ENCODE measurements at regions not wholly inside any gene's neighbourhood (a gene's known extent, or its start where the extent isn't known, plus 50 kb on each side); places are given as distances from the start of the nearest gene placed in this dataset.
"Not testable (repeated sequence)": the region's sequence is repeated elsewhere in the genome, so short reads cannot be mapped to it uniquely, and the experiment has no call there.

DNA sequence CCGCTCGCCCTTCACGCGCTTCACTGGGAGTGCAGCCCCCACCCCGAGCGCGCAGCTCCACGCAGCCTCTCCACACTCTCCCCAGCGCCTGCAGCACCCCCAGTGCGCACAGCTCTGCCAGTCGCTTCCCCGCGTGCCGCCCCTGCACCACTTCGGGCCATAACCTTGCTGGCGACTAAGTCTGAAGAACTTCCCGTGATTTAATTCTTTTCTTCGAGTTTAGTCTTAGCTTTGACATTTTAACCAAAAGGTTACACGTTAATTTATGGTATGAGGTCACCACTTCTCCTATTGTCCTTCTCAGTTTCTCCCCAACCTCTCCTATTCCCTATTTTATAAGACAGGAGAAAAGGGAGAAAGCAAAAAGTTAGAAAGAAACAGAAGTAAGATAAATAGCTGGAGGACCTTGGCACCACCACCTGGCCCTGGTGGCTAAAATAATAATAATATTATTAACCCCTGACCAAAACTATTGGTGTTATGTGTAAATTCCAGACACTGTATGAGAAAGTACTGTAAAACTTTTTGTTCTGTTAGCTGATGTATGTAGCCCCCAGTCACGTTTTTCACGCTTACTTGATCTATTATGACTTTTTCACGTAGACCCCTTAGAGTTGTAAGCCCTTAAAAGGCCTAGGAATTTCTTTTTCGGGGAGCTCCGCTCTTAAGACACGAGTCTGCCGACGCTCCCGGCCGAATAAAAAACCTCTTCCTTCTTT, 129.2 kb downstream of the KBTBD2 start:
- DNase-seq = not testable (repeated sequence)

DNA sequence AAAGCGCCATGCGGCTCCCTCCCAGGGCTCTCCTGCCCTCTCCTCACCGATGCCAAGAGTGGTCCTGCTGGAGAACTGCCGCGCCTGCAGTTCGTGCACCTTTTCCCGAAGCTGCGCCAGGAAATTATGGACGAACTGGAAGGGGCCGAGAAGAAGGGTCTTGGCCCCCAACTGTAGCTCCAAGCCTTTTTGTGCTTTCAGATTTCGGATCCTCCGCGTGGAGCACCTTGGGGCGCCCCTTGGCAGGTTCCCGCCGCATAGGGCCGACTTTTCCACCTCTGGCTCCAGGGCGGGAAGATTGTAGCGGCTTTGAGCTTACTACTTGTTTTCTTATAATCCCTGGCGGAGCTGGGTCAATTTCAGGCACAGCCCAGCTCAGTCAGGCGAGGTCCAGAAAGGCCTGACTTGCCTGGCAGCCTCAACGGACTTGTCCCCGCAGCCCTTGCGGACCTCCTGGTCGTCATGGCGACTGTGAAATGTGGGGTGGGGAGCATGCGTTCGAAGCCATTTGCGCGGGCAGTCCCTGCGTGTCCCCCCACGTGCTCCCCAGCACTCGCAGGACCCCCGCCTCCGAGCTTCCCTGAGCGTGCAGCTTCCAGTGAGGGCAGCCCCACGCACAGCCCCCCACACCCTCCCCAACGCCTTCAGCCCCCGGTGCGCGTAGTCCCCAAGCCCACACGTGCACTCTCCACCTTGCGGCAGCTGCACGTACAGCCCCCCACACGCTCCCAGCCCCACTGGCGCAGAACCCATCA, 129.9 kb downstream of the KBTBD2 start:
- DNase-seq = no peak

DNA sequence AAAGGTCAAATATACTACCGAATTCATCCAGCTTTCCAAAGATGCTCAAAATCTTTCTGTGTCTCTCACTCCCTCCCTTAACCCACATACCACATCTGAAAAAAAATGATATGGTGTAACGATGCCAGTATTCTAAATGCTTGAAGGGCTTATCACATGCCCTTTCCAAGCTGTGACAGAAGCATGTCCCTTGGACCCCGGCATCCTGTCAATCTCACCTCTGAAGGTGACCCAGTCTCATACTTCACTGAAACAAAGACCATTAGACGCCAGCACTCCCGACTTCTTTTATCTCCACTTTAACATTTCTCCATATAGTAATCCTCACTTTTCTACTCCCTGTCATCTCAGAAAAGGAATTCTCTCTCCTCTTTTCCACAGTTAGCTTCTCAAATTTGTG, 130.8 kb downstream of the KBTBD2 start:
- DNase-seq = not testable (repeated sequence)

DNA sequence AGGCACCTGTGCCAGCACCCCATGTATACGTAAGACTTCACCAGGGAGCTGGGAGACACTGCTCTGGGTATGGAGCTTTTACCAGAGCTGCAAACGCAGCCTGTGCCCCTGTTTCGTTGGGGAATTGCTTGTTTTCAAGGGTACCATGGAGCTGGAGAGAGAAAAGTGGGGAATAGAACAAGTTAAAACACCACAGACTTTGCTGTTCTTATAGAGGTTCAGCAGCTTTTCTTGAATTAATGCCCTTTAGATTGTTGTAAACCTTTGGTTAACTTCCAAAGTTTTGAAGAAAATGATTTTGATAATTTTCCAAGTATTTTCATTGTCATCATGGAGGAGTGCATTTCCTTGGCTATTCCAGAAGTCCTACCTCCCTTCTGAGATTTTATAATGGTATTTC, 131.7 kb downstream of the KBTBD2 start:
- not testable (repeated sequence) for DNase-seq

DNA sequence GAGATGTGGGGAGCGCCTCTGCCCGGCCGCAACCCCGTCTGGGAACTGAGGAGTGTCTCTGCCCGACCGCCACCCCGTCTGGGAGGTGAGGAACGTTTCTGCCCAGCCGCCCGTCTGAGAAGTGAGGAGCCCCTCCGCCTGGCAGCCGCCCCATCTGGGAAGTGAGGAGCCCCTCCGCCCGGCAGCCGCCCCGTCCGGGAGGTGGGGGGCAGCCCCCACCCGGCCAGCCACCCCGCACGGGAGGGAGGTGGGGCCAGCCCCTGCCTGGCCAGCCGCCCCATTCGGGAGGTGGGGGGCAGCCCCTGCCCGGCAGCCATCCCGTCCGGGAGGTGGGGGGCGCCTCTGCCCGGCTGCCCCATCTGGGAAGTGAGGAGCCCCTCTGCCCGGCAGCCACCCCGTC, 137.7 kb downstream of the KBTBD2 start:
- DNase-seq = not testable (repeated sequence)

DNA sequence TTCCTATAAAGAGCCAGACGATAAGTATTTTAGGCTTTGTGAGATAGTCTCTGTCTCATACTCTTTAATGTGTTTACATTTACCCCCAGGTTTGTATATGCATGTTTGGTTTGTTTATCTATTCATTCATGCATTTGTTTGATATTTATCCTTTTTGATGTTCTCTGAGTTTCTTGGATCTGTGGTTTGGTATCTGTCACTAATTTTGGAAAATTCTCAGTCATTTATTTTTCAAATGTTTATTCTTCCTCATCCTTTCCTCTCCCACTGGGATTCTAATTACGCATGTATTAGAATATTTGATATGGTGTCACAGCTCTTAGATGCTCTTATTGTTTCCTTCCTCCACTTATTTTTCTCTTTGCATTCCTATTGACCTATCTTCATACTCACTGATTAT, 143.2 kb downstream of the KBTBD2 start:
- not testable (repeated sequence) for DNase-seq

- DNase-seq = not testable (repeated sequence)
Measured at GRCh38 chr7:32747443-32748148, 144.0 kb downstream of the KBTBD2 start.

- DNase-seq = not testable (repeated sequence)
Measured at GRCh38 chr7:32741853-32742476, 149.6 kb downstream of the KBTBD2 start.

GRCh38 chr7:32739749-32740148, 151.8 kb downstream of the KBTBD2 start:
- not testable (repeated sequence) for DNase-seq

- DNase-seq = not testable (repeated sequence)
Measured at GRCh38 chr7:32738390-32738789, 153.2 kb downstream of the KBTBD2 start.

GRCh38 chr7:32732767-32733166, 158.8 kb downstream of the KBTBD2 start:
- DNase-seq = not testable (repeated sequence)

GRCh38 chr7:32729335-32729675, 162.3 kb downstream of the KBTBD2 start:
- DNase-seq = not testable (repeated sequence)

DNA sequence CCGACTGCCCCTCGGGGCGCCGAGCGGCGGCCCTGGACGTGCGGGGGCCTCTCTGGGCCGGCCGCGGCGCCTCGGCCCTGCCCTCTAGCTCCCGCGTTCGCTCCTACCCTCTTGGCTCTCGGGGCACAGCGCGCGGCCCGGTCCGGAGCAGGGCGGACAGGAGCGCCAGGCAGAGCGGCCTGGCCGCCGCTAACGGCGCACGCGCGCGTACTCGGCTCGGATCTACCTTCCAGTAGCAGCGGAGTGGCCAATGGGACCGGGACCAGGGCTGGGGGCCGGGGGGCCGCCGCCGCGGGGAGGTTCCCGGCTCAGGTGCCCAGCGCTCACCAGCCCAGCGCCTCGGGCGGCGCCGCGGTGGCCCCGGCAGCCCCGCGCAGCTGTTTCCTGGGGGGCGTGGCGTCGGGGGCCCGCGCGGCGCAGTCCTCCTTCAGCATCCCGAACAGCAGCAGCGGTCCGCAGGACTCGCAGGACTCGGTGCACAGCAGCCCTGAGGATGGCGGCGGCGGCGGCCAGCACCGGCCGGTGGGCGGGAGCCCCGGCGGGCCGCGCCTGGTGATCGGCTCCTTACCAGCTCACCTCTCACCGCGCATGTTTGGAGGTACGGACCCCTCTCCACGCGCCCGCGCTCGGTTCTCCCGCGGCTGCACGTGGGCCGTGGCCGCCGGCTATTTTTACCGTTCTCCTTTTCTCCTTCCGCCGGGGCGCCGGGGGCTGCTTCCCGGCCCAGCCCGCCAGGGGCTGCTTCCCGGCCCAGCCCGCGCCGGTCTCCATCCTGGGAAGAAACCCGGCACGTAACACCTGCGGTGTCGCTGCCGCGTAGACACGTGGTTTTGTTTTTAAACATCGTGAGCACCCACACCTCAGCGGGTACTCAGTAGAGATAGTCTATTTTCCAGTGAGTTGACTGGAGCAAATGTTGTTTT, 162.9 kb downstream of the KBTBD2 start:
- DNase-seq = peak; percentile 10

DNA sequence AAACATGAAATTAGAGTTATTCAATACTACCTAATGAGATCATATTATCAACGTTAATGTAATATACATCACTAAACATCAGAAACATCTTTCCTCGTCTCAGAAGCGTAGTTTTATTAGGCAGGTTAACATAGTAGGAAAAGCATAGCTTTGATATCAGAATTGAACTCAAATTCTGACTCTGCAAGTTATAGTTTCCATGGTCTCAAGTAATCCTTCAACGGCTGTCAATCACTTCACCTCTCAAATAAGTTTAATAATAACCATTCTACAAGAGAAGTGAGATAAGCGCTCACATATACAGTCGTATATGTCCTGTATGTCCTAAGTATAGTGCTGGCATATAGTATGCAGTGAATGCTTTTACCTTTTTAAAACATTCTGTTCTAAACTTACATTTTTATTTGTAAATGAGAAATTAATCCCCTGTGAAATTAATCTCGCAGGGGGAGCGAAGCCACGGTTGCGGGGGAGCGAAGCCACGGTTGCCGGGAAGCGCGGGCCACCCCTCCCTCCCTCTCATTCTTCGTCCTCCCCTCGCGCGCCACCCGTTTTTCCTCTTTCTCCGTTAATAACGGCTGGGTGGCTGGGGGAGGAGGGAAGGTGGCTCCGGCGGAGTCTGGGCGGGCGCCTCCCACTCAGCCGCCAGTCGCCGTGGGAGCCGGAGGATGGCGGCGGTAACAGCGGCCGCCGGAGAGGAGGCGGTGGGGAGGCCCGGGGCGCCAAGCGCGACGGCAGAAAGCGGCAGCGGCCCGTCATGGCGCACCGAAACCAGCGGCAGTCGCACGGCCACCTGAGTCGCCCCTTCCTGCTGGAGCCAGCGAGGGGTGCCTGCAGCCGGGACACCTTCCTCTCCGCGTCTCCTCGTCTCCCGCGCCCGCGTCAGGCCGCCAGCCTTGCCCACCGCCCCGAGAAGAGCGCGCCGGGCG, 163.8 kb downstream of the KBTBD2 start:
- DNase-seq = peak; percentile 10

- DNase-seq = not testable (repeated sequence)
Measured at GRCh38 chr7:32722837-32723236, 168.7 kb downstream of the KBTBD2 start.

- DNase-seq = no peak
Measured at GRCh38 chr7:32694182-32694581, 197.4 kb downstream of the KBTBD2 start.

- DNase-seq = peak; percentile 13
Measured at GRCh38 chr7:32691965-32692815, 196.9 kb downstream of the AVL9 start.

DNA sequence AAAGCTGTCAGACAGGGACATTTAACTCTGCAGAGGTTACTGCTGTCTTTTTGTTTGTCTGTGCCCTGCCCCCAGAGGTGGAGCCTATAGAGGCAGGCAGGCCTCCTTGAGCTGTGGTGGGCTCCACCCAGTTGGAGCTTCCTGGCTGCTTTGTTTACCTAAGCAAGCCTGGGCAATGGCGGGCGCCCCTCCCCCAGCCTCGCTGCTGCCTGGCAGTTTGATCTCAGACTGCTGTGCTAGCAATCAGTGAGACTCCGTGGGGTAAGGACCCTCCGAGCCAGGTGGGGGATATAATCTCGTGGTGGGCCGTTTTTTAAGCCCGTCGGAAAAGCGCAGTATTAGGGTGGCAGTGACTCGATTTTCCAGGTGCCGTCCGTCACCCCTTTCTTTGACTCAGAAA, 192.8 kb downstream of the AVL9 start:
- not testable (repeated sequence) for DNase-seq

GRCh38 chr7:32681174-32681518, 185.9 kb downstream of the AVL9 start:
- no peak for DNase-seq

All from CD4-positive, alpha-beta T cell treated with Interleukin-10 for 1 hour (primary cell).